Muscle layer of colon (tissue), 2 donors: ENCODE measurements at regions not wholly inside any gene's neighbourhood (a gene's known extent, or its start where the extent isn't known, plus 50 kb on each side); places are given as distances from the start of the nearest gene placed in this dataset.

ENCODE experiments used
- H3K27ac ChIP-seq: one replicate; pipeline ENCODE4 v1.7.0; 2013; ENCODE audit warnings: low read depth, mild to moderate bottlenecking, low read length, moderate library complexity
- H3K27me3 ChIP-seq, 2 donors: one replicate each; pipeline ENCODE4 v1.7.0; 2013; ENCODE audit warnings: low read length in 2 of 2, mild to moderate bottlenecking in 2 of 2; ENCODE audit not compliant: insufficient read depth in 2 of 2, control insufficient read depth in 1 of 2
- H3K36me3 ChIP-seq: one replicate; pipeline ENCODE4 v1.7.0; 2013; ENCODE audit warnings: mild to moderate bottlenecking, low read length; ENCODE audit not compliant: insufficient read depth
- H3K4me1 ChIP-seq: one replicate; pipeline ENCODE4 v1.7.0; 2013; ENCODE audit warnings: mild to moderate bottlenecking, low read length; ENCODE audit not compliant: insufficient read depth
- H3K4me3 ChIP-seq, 2 donors: one replicate each; pipeline ENCODE4 v1.7.0; 2013; ENCODE audit warnings: low read length in 2 of 2, low read depth in 1 of 2, mild to moderate bottlenecking in 1 of 2, moderate library complexity in 1 of 2
- H3K9ac ChIP-seq: one replicate; pipeline ENCODE4 v1.7.0; 2013; ENCODE audit warnings: low read length
- H3K9me3 ChIP-seq: one replicate; pipeline ENCODE4 v1.7.0; 2013; ENCODE audit warnings: mild to moderate bottlenecking, low read length
- donor health status: abdominal sarcoma.
- donor health status: Adenocarcinoma of cecum.

DNA sequence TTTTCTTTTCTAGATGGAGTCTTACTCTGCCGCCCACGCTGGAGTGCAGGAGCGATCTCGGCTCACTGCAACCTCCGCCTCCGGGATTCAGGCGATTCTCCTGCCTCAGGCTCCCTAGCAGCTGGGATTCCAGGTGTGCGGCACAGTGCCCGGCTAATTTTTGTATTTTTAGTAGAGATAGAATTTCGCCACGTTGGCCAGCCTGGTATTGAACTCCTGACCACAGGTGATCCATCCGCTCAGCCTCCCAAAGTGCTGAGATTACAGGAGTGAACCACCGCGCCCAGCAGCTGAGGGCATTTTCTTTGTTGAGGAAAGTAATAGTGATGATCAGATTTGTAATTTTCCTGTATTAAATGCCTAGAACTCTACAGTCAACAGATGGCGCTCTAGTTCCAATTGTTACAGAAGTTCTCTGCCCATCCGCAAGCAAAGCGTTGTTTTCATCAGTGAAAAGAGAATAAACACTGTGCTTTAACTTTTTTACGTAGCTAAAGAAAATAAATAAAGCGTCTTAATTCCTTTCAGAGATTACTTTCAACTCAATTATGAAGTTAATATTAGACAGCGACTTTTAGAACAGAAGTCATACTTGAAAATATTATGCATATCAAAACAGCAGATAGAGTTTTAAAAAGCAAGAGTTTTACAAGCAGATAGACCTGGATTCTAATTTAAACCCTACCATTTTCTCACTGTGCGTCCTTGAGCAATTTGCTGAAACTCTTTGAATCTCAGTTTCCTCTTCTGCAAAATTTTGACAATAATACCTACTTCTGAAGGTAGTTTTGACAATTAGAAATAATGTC lies 335.1 kb downstream of the DUSP6 start:
- Histone ChIP-seq H3K4me3 (peak overlapping the region in 1 of 2 donors; percentile 32), H3K4me1 (peaks cover 4% of the 10 kb centered on the region), H3K36me3 (no peaks in the 10 kb centered on the region), H3K9ac (no peak overlapping the region), H3K9me3 (no peaks in the 10 kb centered on the region), H3K27ac (no peak overlapping the region), H3K27me3 (no peaks in the 10 kb centered on the region)

DNA sequence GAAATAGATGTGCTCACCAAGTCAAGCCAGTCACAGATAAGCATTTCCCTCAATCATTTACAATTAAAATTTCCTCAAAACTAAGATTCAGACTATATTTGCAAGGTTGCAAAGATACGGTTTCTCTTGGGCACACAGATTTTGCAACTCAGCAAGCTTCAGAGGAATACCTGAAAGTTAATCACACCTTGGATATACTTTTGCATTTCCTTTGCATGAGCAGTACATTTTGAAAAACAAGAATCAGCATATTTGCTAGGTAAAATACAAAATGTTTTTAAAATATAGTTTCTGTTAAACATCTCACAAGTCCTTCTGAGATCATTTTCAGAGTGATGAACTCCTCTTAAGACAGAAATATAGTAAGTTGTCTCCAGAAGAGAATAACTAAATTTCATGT lies 336.9 kb downstream of the DUSP6 start:
- Histone ChIP-seq H3K36me3 (no peaks in the 10 kb centered on the region), H3K9ac (no peak overlapping the region), H3K4me1 (peaks cover 4% of the 10 kb centered on the region), H3K27ac (no peak overlapping the region), H3K4me3 (no peak overlapping the region), H3K9me3 (no peaks in the 10 kb centered on the region), H3K27me3 (no peaks in the 10 kb centered on the region)

DNA sequence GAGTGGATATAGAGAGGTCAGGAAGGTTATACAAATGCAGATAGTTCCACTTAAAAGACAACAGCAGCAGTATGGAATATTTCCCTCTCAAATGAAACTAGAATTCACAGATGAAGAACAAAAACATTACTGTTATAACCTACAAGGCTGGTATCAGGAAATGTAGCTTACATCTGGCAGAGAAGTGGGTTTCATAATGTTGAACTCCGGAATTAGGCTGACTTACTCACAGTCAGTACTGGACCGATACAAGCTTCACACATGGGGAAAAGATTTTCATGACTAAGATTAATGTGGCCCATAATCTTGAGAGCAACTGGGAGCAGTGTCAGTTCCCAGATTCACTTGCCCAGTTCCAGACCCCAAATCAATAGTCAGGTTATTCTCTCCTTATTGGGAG lies 353.9 kb downstream of the DUSP6 start:
- Histone ChIP-seq H3K4me3 (no peak overlapping the region), H3K9ac (no peak overlapping the region), H3K27me3 (no peaks in the 10 kb centered on the region), H3K9me3 (no peaks in the 10 kb centered on the region), H3K27ac (no peak overlapping the region), H3K4me1 (no peaks in the 10 kb centered on the region), H3K36me3 (no peaks in the 10 kb centered on the region)

DNA sequence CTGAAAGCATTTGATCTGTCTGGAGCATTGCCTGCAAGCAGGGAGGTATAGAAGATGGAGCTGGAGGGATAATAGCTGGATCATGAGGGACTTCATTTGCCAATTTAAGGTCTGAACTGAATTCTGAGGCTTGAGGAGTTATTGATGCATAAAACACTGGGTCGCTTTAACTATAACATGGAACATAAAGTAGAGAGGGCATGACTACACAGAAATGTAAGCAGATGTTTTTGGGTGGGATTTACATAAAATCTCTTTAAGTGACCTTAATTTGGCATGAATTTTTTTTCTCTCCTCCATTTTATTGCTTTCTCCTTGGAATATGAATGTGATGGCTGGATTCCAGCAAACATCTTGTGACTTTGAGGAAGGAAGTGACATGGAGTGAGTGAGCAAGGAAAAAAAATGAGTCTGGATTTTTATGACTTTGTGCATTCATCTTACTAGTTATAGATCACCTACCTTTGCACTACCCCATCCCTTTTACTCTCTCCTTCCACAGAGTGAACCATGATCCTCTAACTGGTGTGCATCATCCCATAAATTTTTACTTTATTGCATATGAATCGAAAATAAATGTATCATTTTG lies 356.0 kb downstream of the DUSP6 start:
- no peaks in the 10 kb centered on the region for H3K4me1 ChIP-seq
- H3K27me3 ChIP-seq, result no peaks in the 10 kb centered on the region
- no peaks in the 10 kb centered on the region for H3K36me3 ChIP-seq

DNA sequence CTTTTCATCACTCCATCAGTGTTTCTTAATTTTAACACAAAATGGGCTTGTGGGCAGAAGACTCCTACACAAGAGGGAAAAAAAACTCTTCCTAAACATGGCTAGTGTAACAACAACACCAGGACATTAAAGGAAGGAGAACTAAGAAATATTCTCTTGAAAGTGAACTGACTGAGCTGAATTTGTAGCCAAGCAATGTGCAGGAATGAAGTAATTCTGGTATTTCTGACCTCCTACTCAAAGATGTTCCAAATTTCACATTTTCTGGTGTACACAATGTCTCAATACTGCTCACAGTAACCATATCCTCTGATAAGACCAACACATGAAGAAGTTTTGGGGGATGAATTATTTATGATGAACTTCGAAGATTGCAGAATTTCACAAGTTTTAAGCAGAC lies 357.3 kb downstream of the DUSP6 start:
- no peaks in the 10 kb centered on the region for H3K27me3 ChIP-seq

More for the DNA sequence above, 356.0 kb downstream of the DUSP6 start:
- H3K27ac ChIP-seq, result no peak overlapping the region
- no peak overlapping the region for H3K9ac ChIP-seq
- H3K9me3 ChIP-seq, result no peaks in the 10 kb centered on the region
- no peak overlapping the region for H3K4me3 ChIP-seq

DNA sequence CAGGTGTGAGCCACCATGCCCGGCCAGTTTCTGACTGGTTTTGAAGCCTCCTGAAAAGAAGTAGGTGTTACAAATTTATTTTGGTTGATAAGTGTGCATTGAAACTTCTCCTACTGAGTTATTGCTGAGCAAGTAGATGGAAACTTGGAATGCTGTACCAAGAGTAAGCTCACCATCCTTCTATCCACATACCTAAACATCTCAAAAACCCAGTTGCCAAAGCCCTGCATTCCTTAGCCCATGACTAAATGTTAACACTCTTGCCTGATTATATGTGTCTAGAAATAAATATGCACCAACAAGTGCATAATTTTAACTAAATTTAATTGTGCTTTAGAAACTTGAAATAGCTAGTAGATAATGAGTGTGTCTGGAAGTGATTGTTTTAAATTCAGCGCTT lies 357.8 kb downstream of the DUSP6 start:
- Histone ChIP-seq H3K4me1 (no peaks in the 10 kb centered on the region), H3K9me3 (no peaks in the 10 kb centered on the region), H3K4me3 (no peak overlapping the region), H3K27me3 (no peaks in the 10 kb centered on the region), H3K36me3 (no peaks in the 10 kb centered on the region), H3K27ac (no peak overlapping the region), H3K9ac (no peak overlapping the region)

More for the DNA sequence above, 357.3 kb downstream of the DUSP6 start:
- Histone ChIP-seq H3K9me3 (no peaks in the 10 kb centered on the region), H3K27ac (no peak overlapping the region), H3K9ac (no peak overlapping the region), H3K4me1 (no peaks in the 10 kb centered on the region), H3K4me3 (no peak overlapping the region), H3K36me3 (no peaks in the 10 kb centered on the region)

DNA sequence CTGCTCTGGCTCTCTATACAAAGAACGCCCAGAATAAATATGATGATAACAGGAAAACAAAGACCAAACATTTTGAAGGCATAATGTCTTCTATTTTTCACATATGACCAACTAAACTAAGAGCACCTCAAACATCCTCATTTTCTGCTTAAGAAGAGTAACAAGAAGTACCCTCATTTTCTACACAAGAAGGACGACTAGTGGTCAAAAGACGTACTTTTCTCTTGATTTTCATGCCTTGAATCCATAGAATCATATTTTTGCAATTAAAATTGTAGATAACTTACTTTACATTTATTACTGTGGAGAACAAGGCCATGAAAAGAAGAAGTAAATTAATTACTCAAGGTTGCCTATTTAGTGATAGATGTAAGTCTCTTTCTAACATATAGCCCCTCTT lies 358.6 kb downstream of the DUSP6 start:
- no peaks in the 10 kb centered on the region for H3K36me3 ChIP-seq
- no peaks in the 10 kb centered on the region for H3K4me1 ChIP-seq
- no peaks in the 10 kb centered on the region for H3K27me3 ChIP-seq
- H3K4me3 ChIP-seq, result no peak overlapping the region
- H3K9ac ChIP-seq, result no peak overlapping the region
- H3K9me3 ChIP-seq, result no peaks in the 10 kb centered on the region
- H3K27ac ChIP-seq, result no peak overlapping the region

DNA sequence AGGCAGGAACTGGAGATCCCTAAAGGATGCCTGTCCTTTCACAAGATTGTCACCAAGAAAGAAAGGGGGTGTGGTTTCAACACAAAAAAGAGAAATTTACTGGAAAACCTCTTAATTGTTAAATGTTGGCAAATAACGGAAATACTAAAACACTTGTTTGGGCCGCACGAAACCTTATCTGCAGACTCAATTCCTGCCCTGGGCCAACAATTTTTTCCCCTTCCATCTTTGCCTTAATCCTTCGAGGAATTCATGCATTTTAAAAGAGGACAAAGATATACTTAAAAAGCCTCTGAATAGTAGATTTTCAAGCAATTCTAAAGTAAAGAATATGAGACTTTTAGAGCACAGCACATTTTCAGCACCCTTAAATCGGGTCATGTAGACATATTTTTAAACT lies 366.2 kb downstream of the DUSP6 start:
- Histone ChIP-seq H3K9ac (no peak overlapping the region), H3K4me1 (no peaks in the 10 kb centered on the region), H3K9me3 (no peaks in the 10 kb centered on the region), H3K36me3 (no peaks in the 10 kb centered on the region), H3K27ac (no peak overlapping the region), H3K27me3 (no peaks in the 10 kb centered on the region), H3K4me3 (no peak overlapping the region)

DNA sequence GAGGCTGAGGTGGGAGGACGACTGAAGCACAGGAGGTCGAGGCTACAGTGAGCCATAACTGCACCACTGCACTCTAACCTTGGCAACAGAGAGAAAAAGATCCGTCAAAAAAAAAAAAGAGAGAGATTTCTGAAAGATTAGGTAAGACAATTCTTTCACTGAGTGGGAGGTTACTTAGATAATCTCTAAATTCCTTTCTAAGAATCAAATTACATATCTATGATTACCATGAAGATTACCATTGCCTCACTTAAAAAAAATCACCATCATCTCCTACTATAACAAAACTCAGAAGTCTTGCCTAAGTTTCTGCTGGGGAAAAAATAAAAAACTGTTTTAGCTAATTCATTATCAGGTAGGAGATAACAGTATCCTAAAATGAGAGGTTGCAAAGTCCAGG lies 366.7 kb downstream of the DUSP6 start:
- Histone ChIP-seq H3K9ac (no peak overlapping the region), H3K4me3 (no peak overlapping the region), H3K27me3 (no peaks in the 10 kb centered on the region), H3K4me1 (no peaks in the 10 kb centered on the region), H3K27ac (no peak overlapping the region), H3K36me3 (no peaks in the 10 kb centered on the region), H3K9me3 (no peaks in the 10 kb centered on the region)

DNA sequence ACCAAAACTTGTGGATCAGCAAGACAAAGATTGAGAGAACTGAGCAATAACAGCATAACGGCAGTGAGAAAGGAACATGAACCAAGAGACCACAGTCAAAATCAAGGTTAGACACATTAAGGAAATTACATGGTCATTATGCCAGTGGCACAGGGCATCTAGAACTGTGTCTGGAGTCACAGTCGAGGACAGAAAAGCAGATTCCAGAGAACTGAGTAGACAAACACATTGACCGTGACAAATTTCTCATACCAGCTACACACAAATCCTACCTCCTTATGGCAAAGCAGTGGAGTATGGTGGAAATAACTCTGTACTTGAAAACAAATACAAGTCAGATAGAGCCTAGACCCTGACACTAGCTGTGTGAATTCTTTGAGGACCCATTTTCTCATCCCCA lies 367.3 kb downstream of the DUSP6 start:
- Histone ChIP-seq H3K4me1 (no peaks in the 10 kb centered on the region), H3K27ac (no peak overlapping the region), H3K4me3 (no peak overlapping the region), H3K9ac (no peak overlapping the region), H3K27me3 (no peaks in the 10 kb centered on the region), H3K9me3 (no peaks in the 10 kb centered on the region), H3K36me3 (no peaks in the 10 kb centered on the region)

DNA sequence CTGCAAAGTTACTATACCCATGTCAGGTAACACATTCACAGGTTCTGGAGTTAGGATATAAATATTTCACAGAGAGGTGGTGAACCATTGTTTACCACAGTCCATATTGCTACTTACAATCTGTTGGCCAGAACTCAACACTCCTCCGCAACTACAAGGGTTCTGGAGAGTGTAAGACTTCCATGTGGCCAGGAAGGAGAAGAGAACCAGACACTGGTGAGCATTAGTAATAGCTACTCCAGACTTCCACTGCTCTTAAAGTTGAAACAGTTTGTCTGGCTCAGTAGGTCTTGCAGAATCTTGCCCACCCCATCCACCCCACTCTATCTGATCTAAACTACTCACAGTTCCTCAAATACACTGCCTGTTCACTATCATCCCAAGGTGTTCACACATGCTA lies 369.6 kb downstream of the DUSP6 start:
- H3K9ac ChIP-seq, result no peak overlapping the region
- no peaks in the 10 kb centered on the region for H3K4me1 ChIP-seq
- H3K4me3 ChIP-seq, result no peak overlapping the region
- no peak overlapping the region for H3K27ac ChIP-seq
- no peaks in the 10 kb centered on the region for H3K36me3 ChIP-seq
- no peaks in the 10 kb centered on the region for H3K9me3 ChIP-seq
- no peaks in the 10 kb centered on the region for H3K27me3 ChIP-seq

DNA sequence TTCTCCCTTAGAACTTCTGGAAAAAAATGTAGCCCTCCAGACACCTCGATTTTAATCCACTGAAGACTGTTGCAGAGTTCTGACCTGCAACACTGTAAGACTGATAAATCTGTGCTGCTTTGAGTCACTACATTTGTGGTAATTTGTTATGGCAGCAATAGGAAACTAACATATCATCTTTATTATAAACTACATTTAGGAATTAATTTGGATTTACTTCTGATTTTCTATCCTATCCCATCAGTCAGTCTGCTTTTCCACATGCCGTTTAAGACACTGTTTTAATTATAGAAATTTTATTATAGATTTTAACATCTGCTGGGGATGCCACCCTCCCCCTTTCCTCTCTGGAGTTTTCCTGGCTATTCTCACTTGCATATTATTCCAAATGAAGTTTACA lies 375.2 kb downstream of the DUSP6 start:
- no peaks in the 10 kb centered on the region for H3K36me3 ChIP-seq
- H3K27ac ChIP-seq, result no peak overlapping the region
- no peaks in the 10 kb centered on the region for H3K27me3 ChIP-seq
- H3K4me1 ChIP-seq, result no peaks in the 10 kb centered on the region
- H3K9me3 ChIP-seq, result no peaks in the 10 kb centered on the region
- no peak overlapping the region for H3K9ac ChIP-seq
- no peak overlapping the region for H3K4me3 ChIP-seq
